Right forelimb (tissue), 1 donor: ENCODE measurements at regions not wholly inside any gene's neighbourhood (a gene's known extent, or its start where the extent isn't known, plus 50 kb on each side); places are given as distances from the start of the nearest gene placed in this dataset.
"Not testable (repeated sequence)": the region's sequence is repeated elsewhere in the genome, so short reads cannot be mapped to it uniquely, and the experiment has no call there.

Source experiments
- DNase-seq: peaks from one replicate; pipeline ENCODE4 v3.0.0-alpha.2; 2018

DNA sequence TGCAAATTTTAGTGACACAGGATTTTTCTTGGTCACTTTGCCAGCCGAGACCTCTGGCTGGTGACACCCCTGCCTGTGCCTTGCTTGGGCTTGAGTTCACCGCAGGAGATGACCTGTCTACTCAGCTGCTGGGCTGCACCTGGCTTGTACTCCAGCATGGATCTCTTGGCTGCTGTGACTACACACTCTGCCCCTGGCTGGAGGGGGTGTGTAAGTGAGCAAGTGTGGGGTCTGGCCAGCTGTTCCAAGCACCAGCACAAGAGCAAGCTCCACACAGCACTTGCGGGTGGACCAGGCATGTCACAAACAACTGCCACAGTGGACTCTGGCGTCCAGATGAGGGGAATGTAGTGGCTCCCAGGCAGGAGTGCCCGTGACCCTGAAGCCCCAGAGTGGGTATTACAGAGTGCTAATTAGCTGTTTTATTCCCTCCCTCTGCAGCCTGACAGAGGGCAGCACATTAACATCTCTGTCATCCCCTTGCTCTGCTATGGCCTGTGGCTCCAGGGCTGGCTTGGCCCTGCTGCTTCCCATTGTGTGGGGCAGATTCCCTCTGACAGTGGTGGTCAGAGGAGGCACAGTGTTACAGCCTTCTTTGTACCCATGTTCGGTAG is 1387.2 kb downstream of the OLFM4 start:
- no peak for DNase-seq

DNA sequence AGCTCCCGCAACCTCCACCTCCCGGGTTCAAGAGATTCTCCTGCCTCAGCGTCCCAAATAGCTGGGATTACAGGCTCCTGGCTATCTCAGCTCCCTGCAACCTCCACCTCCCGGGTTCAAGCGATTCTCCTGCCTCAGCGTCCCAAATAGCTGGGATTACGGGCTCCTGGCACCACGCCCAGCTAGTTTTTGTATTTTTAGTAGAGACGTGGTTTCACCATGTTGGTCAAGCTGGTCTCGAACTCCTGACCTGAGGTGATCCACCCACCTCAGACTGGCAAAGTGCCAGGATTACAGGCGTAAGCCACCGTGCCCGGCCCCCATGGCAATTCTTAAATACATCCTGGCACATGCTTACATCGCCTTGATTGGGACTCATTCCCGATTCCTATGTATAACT is 1394.3 kb downstream of the OLFM4 start:
- not testable (repeated sequence) for DNase-seq

DNA sequence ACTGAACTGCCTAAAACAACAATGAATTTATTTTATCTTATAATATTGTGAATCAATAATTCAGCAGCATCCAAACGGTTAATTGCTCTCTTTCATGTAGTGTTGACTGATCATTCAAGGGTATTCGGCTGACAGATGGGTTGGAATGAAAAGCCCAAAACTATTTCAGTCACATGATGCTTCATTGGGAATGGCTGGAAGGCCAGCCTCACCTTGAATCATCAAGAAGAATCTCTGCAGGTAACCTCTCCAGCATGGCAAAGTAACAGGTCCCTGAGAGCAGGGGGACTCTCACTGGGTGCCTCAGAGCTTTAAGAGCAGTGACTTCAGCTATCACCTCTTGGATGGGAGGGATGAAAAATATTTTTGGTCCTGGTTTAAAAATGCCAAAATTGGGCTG is 1395.7 kb downstream of the OLFM4 start:
- no peak for DNase-seq

DNA sequence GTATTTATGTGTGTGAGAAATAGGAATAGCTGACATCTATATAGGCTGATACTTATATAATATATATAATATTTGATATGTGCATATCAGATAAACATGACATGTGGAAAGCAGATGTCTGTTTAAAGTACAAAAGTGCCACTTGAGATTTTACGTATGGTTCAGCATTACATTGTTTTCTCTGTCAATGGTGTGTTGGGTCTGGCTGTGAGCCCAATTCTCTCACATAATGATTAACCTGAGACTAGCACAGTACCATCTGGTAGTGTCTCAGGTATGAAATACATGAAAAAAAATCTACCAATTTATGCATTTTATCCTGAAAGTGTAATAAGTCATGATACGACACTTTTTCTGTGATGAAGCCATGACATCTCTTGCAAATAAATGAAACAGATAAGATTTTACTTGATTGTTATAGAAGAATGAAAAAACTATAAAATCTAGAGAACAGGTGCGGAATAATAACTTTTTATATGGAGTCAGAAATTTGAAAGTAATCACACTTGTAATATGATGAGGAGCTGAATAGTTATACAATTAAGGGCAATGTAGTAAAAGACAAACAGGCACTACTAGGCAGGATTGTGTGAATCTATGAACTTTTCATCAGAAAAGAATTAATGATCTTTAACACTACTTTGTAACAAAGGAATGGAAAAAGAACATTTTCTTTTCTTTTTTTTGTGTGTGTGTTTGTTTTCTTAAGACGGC is 1405.0 kb downstream of the OLFM4 start:
- DNase-seq, result no peak

DNA sequence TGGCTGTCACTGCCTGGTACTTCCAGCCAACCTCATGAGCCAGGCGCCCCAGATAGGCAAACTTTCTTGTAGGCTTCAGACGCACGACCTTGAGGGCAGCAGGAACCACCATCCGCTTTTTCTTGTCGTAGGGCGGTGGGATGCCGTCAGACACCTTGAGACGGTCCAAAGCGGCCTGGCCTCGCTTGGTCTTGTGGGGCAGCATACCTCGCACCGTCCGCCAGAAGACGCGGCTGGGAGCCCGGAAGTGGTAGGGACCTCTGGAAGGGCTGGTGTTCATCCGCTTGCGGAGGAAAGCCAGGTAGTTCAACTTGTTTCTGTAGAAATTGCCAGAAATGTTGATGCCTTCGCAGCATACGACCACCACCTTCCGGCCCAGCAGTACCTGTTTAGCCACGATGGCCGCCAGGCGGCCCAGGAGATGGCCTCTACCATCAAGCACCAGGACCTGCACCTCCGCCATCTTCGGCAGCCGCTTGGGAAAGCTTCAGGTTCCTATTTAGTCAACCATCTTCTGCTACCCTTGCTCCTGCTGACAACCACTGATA is 1412.3 kb downstream of the OLFM4 start:
- not testable (repeated sequence) for DNase-seq

DNA sequence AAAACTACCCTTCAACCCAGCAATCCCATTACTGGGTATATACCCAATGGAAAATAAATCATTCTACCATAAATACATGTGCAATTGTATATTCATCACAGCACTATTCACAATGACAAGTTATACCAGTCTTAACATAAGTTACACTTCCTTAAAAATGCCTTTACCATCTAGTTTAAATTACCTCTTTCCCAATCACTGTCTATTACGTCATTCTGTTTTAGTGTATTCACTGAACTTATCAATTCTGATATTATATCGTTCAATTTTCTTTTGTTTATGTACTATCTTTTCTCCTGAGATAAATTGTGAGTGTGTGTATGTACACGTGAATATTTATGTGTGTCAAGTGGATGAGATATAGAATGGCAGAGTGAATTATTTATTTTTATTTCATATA is 1416.8 kb downstream of the OLFM4 start:
- DNase-seq, result no peak

DNA sequence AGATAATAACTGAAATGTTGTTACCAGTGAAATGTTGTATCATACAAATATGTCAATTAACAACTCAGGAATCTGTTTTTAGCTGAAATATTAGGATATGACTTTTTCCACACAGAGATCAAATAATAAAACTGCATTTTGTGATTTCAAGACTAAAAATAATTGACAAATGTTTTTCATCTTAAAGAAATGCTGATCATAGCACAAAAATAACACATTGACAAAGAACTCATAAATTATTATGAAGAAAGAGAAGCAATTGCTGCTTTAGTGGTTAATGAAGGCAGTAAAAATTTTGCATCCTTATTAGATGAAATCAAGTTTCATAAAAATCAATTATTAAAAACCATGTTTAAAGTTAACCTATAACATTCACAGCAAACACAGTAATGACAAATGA is 1417.3 kb downstream of the OLFM4 start:
- DNase-seq, result no peak

DNA sequence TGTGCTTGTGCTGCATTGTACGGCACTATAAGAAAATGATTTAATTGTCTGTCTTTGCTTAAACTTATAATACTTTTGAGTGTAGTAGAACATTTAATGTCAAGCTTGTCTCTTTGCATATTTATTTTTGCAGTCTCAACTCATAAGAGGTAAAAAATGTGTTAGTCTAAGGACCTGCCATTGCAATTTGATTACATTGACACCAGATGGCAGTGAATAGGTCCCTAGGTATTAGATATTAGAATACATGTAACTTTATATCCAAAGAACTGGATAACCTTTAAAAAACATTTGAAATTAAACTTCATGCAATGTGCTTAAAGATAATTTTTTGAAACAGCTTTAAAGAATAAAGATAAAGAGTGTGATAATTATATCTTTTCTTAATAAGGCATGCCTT is 1421.3 kb downstream of the OLFM4 start:
- DNase-seq, result no peak

GRCh38 chr13:54484166-54484565 is 1455.6 kb downstream of the OLFM4 start:
- DNase-seq, result no peak

DNA sequence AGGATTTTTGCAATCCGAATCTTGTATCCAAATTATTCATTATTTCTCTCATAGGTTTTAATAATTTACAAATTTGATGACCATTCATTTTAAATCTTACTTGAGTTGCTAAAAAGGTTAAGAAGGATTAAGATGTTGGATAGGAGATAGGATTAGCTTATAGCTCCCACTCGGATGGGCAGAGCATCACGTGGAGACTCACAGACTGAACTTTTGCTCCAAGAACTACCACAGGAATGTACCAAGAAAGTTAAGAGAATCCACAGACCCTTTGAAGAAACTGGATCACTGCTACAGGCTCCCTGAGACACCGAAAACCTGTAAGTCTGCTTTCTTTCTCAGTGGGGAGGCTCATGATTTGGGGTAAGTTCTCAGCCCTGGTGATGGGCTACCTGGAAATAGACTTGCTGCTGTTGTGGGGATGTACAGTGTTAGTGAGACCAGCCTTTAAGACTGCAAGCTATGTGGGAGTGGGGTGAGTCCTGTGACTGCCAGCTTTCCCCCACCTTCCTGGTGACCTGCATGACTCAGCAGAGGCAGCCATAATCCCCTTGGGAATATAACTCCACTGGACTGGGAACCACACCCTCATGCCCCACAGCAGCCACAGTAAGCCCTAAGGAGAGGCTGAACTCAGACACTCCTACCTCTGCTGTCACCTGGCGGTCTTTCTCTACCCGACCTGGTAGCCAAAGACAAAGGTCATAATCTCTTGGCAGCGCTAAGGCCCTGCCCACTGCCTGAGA is 1458.0 kb downstream of the OLFM4 start:
- DNase-seq, result no peak

- no peak for DNase-seq
These were observed 1460.7 kb downstream of the OLFM4 start for GRCh38 chr13:54489359-54489758.

- no peak for DNase-seq
These were observed 1464.4 kb downstream of the OLFM4 start for GRCh38 chr13:54492995-54493394.

DNA sequence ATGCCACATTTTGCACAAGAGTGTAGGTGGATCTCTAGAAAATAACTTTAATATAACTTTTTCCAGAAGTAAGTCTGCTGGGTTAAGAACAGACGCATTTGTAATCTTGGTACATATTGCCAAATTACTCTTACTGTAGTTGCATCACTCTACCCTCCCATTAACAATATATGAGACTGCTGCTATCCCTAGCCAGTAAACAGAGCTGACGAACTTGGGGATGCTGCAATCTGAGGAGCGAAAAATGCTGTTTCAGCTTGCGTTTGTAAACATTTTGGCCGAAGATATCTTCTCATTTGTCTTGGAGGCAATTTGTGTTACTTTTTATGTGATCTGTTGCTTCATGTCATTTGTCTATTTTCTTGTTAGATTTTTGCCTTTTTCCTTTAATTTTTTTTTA is 1482.8 kb downstream of the OLFM4 start:
- DNase-seq, result no peak

DNA sequence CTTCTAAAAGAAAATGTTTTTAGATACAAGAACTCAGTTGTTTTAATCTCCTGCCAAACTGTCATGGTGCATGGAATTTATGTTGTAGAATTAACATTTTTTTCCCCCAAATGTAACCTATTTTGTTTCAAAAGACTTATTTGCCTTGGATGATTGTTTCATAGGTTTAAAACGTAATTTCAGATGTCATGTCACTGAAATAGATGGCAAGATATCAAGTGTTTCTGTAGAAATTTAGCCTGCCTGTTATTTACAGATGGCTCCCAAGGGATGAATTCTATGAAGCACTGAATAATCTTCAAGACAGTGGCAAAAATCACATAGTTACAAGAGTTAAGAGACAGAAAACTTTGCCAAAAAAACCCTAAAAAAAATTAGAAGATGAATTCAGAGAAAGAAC is 1484.6 kb downstream of the OLFM4 start:
- DNase-seq, result no peak

DNA sequence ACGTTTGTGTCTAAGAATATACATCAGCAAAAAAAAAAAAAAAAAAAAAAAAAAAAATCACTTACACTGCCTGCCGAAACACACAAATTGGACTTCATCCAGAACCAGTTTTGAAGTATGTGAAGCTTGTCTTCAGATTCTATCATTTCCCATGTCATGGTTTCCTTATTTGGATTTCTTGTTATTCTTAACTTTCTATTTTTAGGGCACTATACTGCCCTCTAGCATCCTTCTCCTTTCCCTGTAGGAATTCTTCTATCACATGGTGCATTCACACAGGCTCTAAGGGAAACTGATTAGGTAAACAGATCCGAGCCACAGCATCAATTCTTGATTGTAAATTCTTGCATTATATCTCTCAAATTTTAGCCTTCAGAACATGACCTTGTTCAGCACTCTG is 1507.5 kb downstream of the OLFM4 start:
- DNase-seq, result no peak

DNA sequence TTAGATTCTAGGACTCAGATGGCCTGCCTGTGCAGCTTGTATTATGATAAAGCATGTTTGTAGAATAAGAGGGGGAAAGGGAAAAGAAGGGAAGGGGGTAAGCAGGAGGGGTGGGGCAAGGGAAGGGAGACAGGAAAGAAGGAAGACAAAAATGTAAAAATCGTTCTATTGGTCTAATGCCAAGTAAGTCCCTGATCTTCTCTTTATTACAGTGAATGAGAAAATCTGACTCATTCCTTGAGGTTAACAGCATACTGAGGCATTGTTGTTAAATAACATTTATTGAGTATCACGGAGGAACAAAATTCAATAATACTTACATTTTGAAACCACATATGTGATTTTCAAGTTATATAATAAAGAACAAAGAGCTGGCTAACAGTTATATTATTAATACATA is 1534.7 kb downstream of the OLFM4 start:
- no peak for DNase-seq

- DNase-seq, result not testable (repeated sequence)
These were observed 1543.4 kb downstream of the OLFM4 start for GRCh38 chr13:54572037-54572436.

GRCh38 chr13:54573186-54573585 is 1544.6 kb downstream of the OLFM4 start:
- no peak for DNase-seq

DNA sequence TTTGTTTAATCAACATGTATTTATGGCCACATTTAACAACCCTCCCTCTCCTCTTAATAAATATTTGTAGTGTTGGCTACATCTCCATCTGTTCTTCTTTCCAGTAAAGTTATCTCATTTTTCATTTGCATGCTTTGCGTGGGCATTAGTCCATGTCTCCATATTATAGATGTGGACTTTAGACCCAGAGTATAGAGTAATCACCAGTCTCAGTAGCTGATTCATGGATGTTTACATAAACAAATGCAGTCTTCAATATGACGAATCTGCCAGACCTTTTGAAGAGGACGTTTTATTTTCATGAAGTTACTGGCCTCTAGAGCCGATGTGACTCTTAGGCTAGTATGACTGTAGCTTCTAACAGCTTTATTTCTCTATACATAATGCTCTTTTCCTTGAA is 1546.2 kb downstream of the OLFM4 start:
- no peak for DNase-seq

GRCh38 chr13:54591540-54591939 is 1562.9 kb downstream of the OLFM4 start:
- DNase-seq, result no peak

DNA sequence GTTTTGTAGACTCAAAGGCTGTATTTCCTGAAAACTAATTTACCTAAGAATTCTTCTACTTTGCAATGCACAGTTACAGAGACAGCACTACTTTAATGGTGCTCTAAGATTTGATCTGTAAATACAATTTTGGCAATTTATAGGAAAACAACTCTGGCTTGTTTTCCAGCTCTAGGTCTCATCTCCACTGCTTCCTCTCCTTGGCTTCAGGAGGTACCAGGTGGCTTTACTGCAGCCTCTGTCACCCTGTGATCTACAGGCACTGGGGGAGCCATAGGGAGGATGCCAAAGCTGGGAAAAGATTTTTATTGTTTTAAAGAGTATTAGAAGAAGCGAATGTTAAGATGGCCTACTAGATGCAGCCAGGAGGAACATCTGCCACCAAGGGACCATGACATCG is 1563.6 kb downstream of the OLFM4 start:
- no peak for DNase-seq

GRCh38 chr13:54593504-54593903 is 1564.9 kb downstream of the OLFM4 start:
- no peak for DNase-seq

DNA sequence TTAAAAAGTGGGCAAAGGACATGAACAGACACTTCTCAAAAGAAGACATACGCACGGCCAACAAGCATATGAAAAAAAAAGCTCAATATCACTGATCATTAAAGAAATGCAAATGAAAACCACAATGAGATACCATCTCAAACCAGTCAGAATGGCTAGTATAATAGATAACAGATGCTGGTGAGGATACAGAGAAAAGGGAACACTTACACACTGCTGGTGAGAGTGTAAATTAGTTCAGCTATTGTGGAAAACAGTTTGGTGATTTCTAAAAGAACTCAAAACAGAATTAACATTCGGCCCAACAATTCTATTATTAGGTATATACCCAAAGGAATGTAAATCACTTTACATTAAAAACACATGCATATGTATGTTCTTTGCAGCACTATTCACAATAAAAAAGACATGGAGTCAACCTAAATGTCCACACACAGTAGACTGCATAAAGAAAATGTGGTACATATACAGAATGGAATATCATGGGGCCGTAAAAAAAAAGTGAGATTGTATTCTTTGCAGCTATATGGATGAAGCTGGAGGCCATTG is 1569.0 kb downstream of the OLFM4 start:
- no peak for DNase-seq

GRCh38 chr13:54599413-54599812 is 1570.8 kb downstream of the OLFM4 start:
- no peak for DNase-seq
